H1 (cell line): ENCODE measurements at regions not wholly inside any gene's neighbourhood (a gene's known extent, or its start where the extent isn't known, plus 50 kb on each side); places are given as distances from the start of the nearest gene placed in this dataset.

Experiments
- EZH2 ChIP-seq: fragments of 200-600 bp; sonication (generic); IDR thresholded peaks from 2 replicates; pipeline ENCODE4 v1.7.1; 2012; ENCODE audit warnings: low read depth, mild to moderate bottlenecking, moderate library complexity, low read length, inconsistent platforms; ENCODE audit not compliant: severe bottlenecking
- FOSL1 ChIP-seq: IDR thresholded peaks from 2 replicates; pipeline ENCODE4 v1.6.1; 2011; ENCODE audit warnings: mild to moderate bottlenecking, low read depth, low read length, moderate library complexity; ENCODE audit not compliant: insufficient read depth
- HDAC2 ChIP-seq, 2 experiments: fragments of 300-600 bp in 1 of 2; sonication (generic) in 1 of 2; IDR thresholded peaks; 2 replicates each; pipeline ENCODE4 v1.6.1; 2011 to 2012; ENCODE audit warnings: low read depth in 2 of 2, low read length in 2 of 2, mild to moderate bottlenecking in 2 of 2, moderate library complexity in 2 of 2, borderline replicate concordance in 1 of 2, inconsistent platforms in 1 of 2
- NANOG ChIP-seq: IDR thresholded peaks from 2 replicates; pipeline ENCODE4 v1.6.1; 2011; ENCODE audit warnings: low read length, low read depth, mild to moderate bottlenecking, inconsistent platforms; ENCODE audit not compliant: insufficient read depth, poor library complexity, severe bottlenecking
- POU5F1 ChIP-seq: IDR thresholded peaks from 2 replicates; pipeline ENCODE4 v1.6.1; 2011; ENCODE audit warnings: low read depth, mild to moderate bottlenecking, low read length, moderate library complexity
- SP1 ChIP-seq: IDR thresholded peaks from 2 replicates; pipeline ENCODE4 v1.6.1; 2011; ENCODE audit warnings: low read depth, low read length
- SP2 ChIP-seq: IDR thresholded peaks from 2 replicates; pipeline ENCODE4 v1.6.1; 2012; ENCODE audit warnings: mild to moderate bottlenecking, low read length, inconsistent platforms
- YY1 ChIP-seq: IDR thresholded peaks from 2 replicates; pipeline ENCODE4 v1.6.1; 2011; ENCODE audit warnings: low read depth, mild to moderate bottlenecking, low read length

- TF ChIP-seq HDAC2 (IDR thresholded peaks at IDR 0.05; ENCODE audit: borderline replicate concordance in 1 of 2, low read depth in 2 of 2, low read length in 2 of 2) = no peak
- no peak for TF ChIP-seq FOSL1
- TF ChIP-seq SP2 = no peak
- no peak for TF ChIP-seq YY1
- TF ChIP-seq EZH2 = no peak
- no peak for TF ChIP-seq POU5F1
- no peak for TF ChIP-seq NANOG
- no peak for TF ChIP-seq SP1
- TF ChIP-seq, all 59 proteins: peak for 0
These were observed 82.2 kb upstream of the BRINP1 start (continued) for GRCh38 chr9:119451426-119451825.
